ENCODE measurements at regions not wholly inside any gene's neighbourhood (a gene's known extent, or its start where the extent isn't known, plus 50 kb on each side); places are given as distances from the start of the nearest gene placed in this dataset.
"Not testable (repeated sequence)": the region's sequence is repeated elsewhere in the genome, so short reads cannot be mapped to it uniquely, and the experiment has no call there.

DNA sequence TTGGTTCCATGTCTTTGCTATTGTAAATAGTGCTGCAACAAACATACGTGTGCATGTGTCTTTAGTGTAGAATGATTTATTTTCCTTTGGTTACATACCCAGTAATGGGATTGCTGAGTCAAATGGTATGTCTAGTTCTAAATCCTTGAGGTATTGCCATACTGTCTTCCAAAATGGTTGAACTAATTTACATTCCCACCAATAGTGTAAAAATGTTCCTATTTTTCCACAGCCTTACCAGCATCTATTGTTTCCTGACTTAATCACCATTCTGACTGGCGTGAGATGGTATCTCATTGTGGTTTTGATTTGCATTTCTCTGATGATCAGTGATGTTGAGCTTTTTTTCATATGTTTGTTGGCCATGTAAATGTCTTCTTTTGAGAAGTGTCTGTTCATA lies 226.6 kb downstream of the ETAA1 start:
- TF ChIP-seq, protein P1, sequence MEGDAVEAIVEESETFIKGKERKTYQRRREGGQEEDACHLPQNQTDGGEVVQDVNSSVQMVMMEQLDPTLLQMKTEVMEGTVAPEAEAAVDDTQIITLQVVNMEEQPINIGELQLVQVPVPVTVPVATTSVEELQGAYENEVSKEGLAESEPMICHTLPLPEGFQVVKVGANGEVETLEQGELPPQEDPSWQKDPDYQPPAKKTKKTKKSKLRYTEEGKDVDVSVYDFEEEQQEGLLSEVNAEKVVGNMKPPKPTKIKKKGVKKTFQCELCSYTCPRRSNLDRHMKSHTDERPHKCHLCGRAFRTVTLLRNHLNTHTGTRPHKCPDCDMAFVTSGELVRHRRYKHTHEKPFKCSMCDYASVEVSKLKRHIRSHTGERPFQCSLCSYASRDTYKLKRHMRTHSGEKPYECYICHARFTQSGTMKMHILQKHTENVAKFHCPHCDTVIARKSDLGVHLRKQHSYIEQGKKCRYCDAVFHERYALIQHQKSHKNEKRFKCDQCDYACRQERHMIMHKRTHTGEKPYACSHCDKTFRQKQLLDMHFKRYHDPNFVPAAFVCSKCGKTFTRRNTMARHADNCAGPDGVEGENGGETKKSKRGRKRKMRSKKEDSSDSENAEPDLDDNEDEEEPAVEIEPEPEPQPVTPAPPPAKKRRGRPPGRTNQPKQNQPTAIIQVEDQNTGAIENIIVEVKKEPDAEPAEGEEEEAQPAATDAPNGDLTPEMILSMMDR (IDR thresholded peaks at IDR 0.05) = not testable (repeated sequence)
- TF ChIP-seq POLR2A (IDR thresholded peaks at IDR 0.05) = not testable (repeated sequence)

Measured in body of pancreas (tissue), 4 donors.